ENCODE measurements at regions not wholly inside any gene's neighbourhood (a gene's known extent, or its start where the extent isn't known, plus 50 kb on each side); places are given as distances from the start of the nearest gene placed in this dataset.

- no peaks in the 10 kb centered on the region for H3K9me3 ChIP-seq (ENCODE audit: insufficient read depth, low read depth, low read length)
- no peaks in the 10 kb centered on the region for H3K27me3 ChIP-seq (ENCODE audit: insufficient read depth, low read length, poor library complexity, severe bottlenecking)
- TF ChIP-seq EZH2phosphoT487 (IDR thresholded peaks at IDR 0.05; ENCODE audit: borderline replicate concordance) (no peak), CTCF (conservative IDR thresholded peaks at IDR 0.05; ENCODE audit: low read length) (no peak)
- H3K79me2 ChIP-seq (ENCODE audit: insufficient read depth, low read length) = no peaks in the 10 kb centered on the region
- H4K20me1 ChIP-seq (ENCODE audit: insufficient read depth, low read length, poor library complexity, severe bottlenecking) = no peaks in the 10 kb centered on the region
- H3K4me1 ChIP-seq (ENCODE audit: insufficient read depth, low read length, poor library complexity, severe bottlenecking) = no peaks in the 10 kb centered on the region
- H3F3A ChIP-seq (ENCODE audit: low read depth) = no peaks in the 10 kb centered on the region
- H2AFZ ChIP-seq (ENCODE audit: low read length) = no peak overlapping the region
- H3K4me2 ChIP-seq (ENCODE audit: low read depth, low read length, poor library complexity, severe bottlenecking) = no peak overlapping the region
- no peaks in the 10 kb centered on the region for H3K36me3 ChIP-seq (ENCODE audit: insufficient read depth, low read length)
- no peaks in the 10 kb centered on the region for H3K9me2 ChIP-seq (replicated peaks; ENCODE audit: low read depth, low read length)
- H3K4me3 ChIP-seq (ENCODE audit: low read length, poor library complexity, severe bottlenecking) = no peak overlapping the region
- no peak overlapping the region for H3K9ac ChIP-seq (ENCODE audit: low read depth, low read length, poor library complexity, severe bottlenecking)
Measured at GRCh38 chr7:49453486-49453885, 320.0 kb upstream of the VWC2 start.

- H3K9me2 ChIP-seq (replicated peaks; ENCODE audit: low read depth, low read length) = no peaks in the 10 kb centered on the region
- no peak overlapping the region for H3K4me2 ChIP-seq (ENCODE audit: low read depth, low read length, poor library complexity, severe bottlenecking)
- H3K79me2 ChIP-seq (ENCODE audit: insufficient read depth, low read length) = no peaks in the 10 kb centered on the region
- H3K27me3 ChIP-seq (ENCODE audit: insufficient read depth, low read length, poor library complexity, severe bottlenecking) = no peaks in the 10 kb centered on the region
- no peak overlapping the region for H3K9ac ChIP-seq (ENCODE audit: low read depth, low read length, poor library complexity, severe bottlenecking)
- H3K9me3 ChIP-seq (ENCODE audit: insufficient read depth, low read depth, low read length) = no peaks in the 10 kb centered on the region
- no peak overlapping the region for H2AFZ ChIP-seq (ENCODE audit: low read length)
- no peaks in the 10 kb centered on the region for H3K36me3 ChIP-seq (ENCODE audit: insufficient read depth, low read length)
- no peaks in the 10 kb centered on the region for H3K4me1 ChIP-seq (ENCODE audit: insufficient read depth, low read length, poor library complexity, severe bottlenecking)
- TF ChIP-seq EZH2phosphoT487 (IDR thresholded peaks at IDR 0.05; ENCODE audit: borderline replicate concordance) = no peak
- no peak for TF ChIP-seq CTCF (conservative IDR thresholded peaks at IDR 0.05; ENCODE audit: low read length)
- H3F3A ChIP-seq (ENCODE audit: low read depth) = no peaks in the 10 kb centered on the region
- no peaks in the 10 kb centered on the region for H4K20me1 ChIP-seq (ENCODE audit: insufficient read depth, low read length, poor library complexity, severe bottlenecking)
- no peak overlapping the region for H3K4me3 ChIP-seq (ENCODE audit: low read length, poor library complexity, severe bottlenecking)
Measured at GRCh38 chr7:49479441-49479840, 294.0 kb upstream of the VWC2 start.

GRCh38 chr7:49479936-49480544, 293.4 kb upstream of the VWC2 start:
- Histone ChIP-seq H3K4me3 (ENCODE audit: low read length, poor library complexity, severe bottlenecking) (no peak overlapping the region), H3K27me3 (ENCODE audit: insufficient read depth, low read length, poor library complexity, severe bottlenecking) (no peaks in the 10 kb centered on the region), H3K9ac (ENCODE audit: low read depth, low read length, poor library complexity, severe bottlenecking) (no peak overlapping the region), H3K4me2 (ENCODE audit: low read depth, low read length, poor library complexity, severe bottlenecking) (no peak overlapping the region), H4K20me1 (ENCODE audit: insufficient read depth, low read length, poor library complexity, severe bottlenecking) (no peaks in the 10 kb centered on the region), H3K9me2 (replicated peaks; ENCODE audit: low read depth, low read length) (no peaks in the 10 kb centered on the region), H2AFZ (ENCODE audit: low read length) (no peak overlapping the region), H3K79me2 (ENCODE audit: insufficient read depth, low read length) (no peaks in the 10 kb centered on the region), H3K9me3 (ENCODE audit: insufficient read depth, low read depth, low read length) (no peaks in the 10 kb centered on the region), H3K36me3 (ENCODE audit: insufficient read depth, low read length) (no peaks in the 10 kb centered on the region), H3K4me1 (ENCODE audit: insufficient read depth, low read length, poor library complexity, severe bottlenecking) (no peaks in the 10 kb centered on the region), H3F3A (ENCODE audit: low read depth) (no peaks in the 10 kb centered on the region)
- TF ChIP-seq CTCF (conservative IDR thresholded peaks at IDR 0.05; ENCODE audit: low read length) (no peak), EZH2phosphoT487 (IDR thresholded peaks at IDR 0.05; ENCODE audit: borderline replicate concordance) (no peak)

All from Loucy (cell line).